A549 (cell line): ENCODE measurements at regions not wholly inside any gene's neighbourhood (a gene's known extent, or its start where the extent isn't known, plus 50 kb on each side); places are given as distances from the start of the nearest gene placed in this dataset.

Experiments
- ATAC-seq, 2 experiments: fragments of 200-7000 bp in 1 of 2; fragments of >200 bp in 1 of 2; cut with Nextera tagmentation in 1 of 2; cut with Tn5 transposase in 1 of 2; 3 replicates each; pipeline versions ENCODE4 v1.8.0 to v1.9.1; 2018 to 2020; ENCODE audit warnings: mild to moderate bottlenecking in 1 of 2, moderate library complexity in 1 of 2
- CTCF ChIA-PET: fragments of 300-600 bp; sonication (Branson Sonifier 250); formaldehyde crosslinking; extraction: SDS; loops from one replicate; lab custom pipeline; 2021; ENCODE audit warnings: antibody characterized with exemption, inconsistent platforms; lab: Yijun Ruan, JAX
- POLR2A ChIA-PET: fragments of 350-600 bp; formaldehyde crosslinking; extraction: SDS; loops from one replicate; lab custom pipeline; 2021; ENCODE audit warnings: antibody characterized with exemption, inconsistent platforms; lab: Yijun Ruan, JAX
- DNase-seq, 2 experiments: peaks; one replicate each; pipeline versions ENCODE4 v3.0.0 to v3.0.0-alpha.2; 2011 to 2016; ENCODE audit warnings: low read depth in 1 of 2, low spot score in 1 of 2
- FAIRE-seq: peaks from 2 replicates; lab custom pipeline; 2011; peaks lifted over from hg19 to GRCh38; lab: Jason Lieb, UNC
- H3K27ac ChIP-seq, 2 experiments: fragments of >200 bp; sonication (Bioruptor Twin); formaldehyde crosslinking; 3 replicates each; pipeline ENCODE4 v1.5.1; 2016 to 2017
- H3K4me1 ChIP-seq: fragments of >200 bp; sonication (Bioruptor Twin); formaldehyde crosslinking; 3 replicates; pipeline ENCODE4 v1.6.1; 2016
- H3K4me2 ChIP-seq: fragments of >200 bp; sonication (Bioruptor Twin); formaldehyde crosslinking; 3 replicates; pipeline ENCODE4 v1.6.1; 2016
- H3K4me3 ChIP-seq: fragments of >200 bp; sonication (Bioruptor Twin); formaldehyde crosslinking; 3 replicates; pipeline ENCODE4 v1.5.1; 2016
- H3K9me3 ChIP-seq: fragments of >200 bp; sonication (Bioruptor Twin); formaldehyde crosslinking; 3 replicates; pipeline ENCODE4 v1.6.1; 2016
- CBX2 ChIP-seq: fragments of 200-600 bp; sonication (generic); IDR thresholded peaks from 2 replicates; pipeline ENCODE4 v1.6.1; 2016; ENCODE audit warnings: low read depth, mild to moderate bottlenecking, borderline replicate concordance
- CEBPB ChIP-seq, 2 experiments: fragments of >200 bp in 1 of 2; sonication (Bioruptor Twin) in 1 of 2; formaldehyde crosslinking in 1 of 2; IDR thresholded peaks; 2 replicates each; pipeline ENCODE4 v1.6.1; 2012 to 2016
- CTCF ChIP-seq: fragments of >200 bp; sonication (Bioruptor Twin); formaldehyde crosslinking; IDR thresholded peaks from 3 replicates; pipeline ENCODE4 v1.5.1; 2016
- E2F6 ChIP-seq: IDR thresholded peaks from 2 replicates; pipeline ENCODE4 v1.6.1; 2012; ENCODE audit warnings: low read depth, borderline replicate concordance
- FOSB ChIP-seq: fragments of 250-450 bp; sonication (Bioruptor Pico); IDR thresholded peaks from 2 replicates; pipeline ENCODE4 v1.5.0; 2020; ENCODE audit warnings: mild to moderate bottlenecking, moderate library complexity
- FOSL2 ChIP-seq, 2 experiments: fragments of 450-650 bp in 1 of 2; fragments of >200 bp in 1 of 2; sonication (Bioruptor Twin) in 1 of 2; formaldehyde crosslinking; IDR thresholded peaks; 2 replicates each; pipeline versions ENCODE4 v1.5.0 to v1.6.1; 2016 to 2020; ENCODE audit warnings: mild to moderate bottlenecking in 1 of 2, moderate library complexity in 1 of 2
- FOXS1 ChIP-seq: fragments of 250-450 bp; sonication (Bioruptor Pico); IDR thresholded peaks from 2 replicates; pipeline ENCODE4 v1.5.0; 2020; ENCODE audit warnings: mild to moderate bottlenecking, moderate library complexity
- GATA3 ChIP-seq: IDR thresholded peaks from 2 replicates; pipeline ENCODE4 v1.6.1; 2012; ENCODE audit warnings: borderline replicate concordance
- HEYL ChIP-seq: fragments of 250-450 bp; sonication (Bioruptor Pico); IDR thresholded peaks from 2 replicates; pipeline ENCODE4 v1.8.0; 2021; ENCODE audit warnings: mild to moderate bottlenecking, moderate library complexity
- HOXB13 ChIP-seq: fragments of 250-450 bp; sonication (Bioruptor Pico); IDR thresholded peaks from 2 replicates; pipeline ENCODE4 v1.5.0; 2020; ENCODE audit warnings: low read depth, mild to moderate bottlenecking, moderate library complexity
- HOXB5 ChIP-seq: fragments of 250-450 bp; sonication (Bioruptor Pico); IDR thresholded peaks from 2 replicates; pipeline ENCODE4 v1.5.0; 2020; ENCODE audit warnings: mild to moderate bottlenecking, moderate library complexity
- JUN ChIP-seq, 2 experiments: fragments of >200 bp; sonication (Bioruptor Twin); formaldehyde crosslinking; IDR thresholded peaks; 2 replicates in 1 of 2; 3 replicates in 1 of 2; pipeline ENCODE4 v1.6.1; 2016 to 2017
- MAX ChIP-seq: IDR thresholded peaks from 2 replicates; pipeline ENCODE4 v1.6.1; 2012
- MAZ ChIP-seq: fragments of 150-350 bp; IDR thresholded peaks from 2 replicates; pipeline ENCODE4 v1.6.1; 2014; ENCODE audit warnings: antibody characterized with exemption, low read depth, low read length, borderline replicate concordance
- NPAS2 ChIP-seq: fragments of 250-450 bp; sonication (Bioruptor Pico); IDR thresholded peaks from 2 replicates; pipeline ENCODE4 v1.8.0; 2022; ENCODE audit warnings: mild to moderate bottlenecking, moderate library complexity, borderline replicate concordance
- RARB ChIP-seq: fragments of 250-450 bp; sonication (Bioruptor Pico); IDR thresholded peaks from 2 replicates; pipeline ENCODE4 v1.8.0; 2021; ENCODE audit warnings: mild to moderate bottlenecking, moderate library complexity
- RFX5 ChIP-seq: fragments of 450-650 bp; IDR thresholded peaks from 2 replicates; pipeline ENCODE4 v1.7.1; 2014; ENCODE audit warnings: antibody characterized with exemption, mild to moderate bottlenecking, moderate library complexity
- SMC3 ChIP-seq: fragments of >200 bp; sonication (Bioruptor Twin); formaldehyde crosslinking; IDR thresholded peaks from 3 replicates; pipeline ENCODE4 v1.6.1; 2018; ENCODE audit warnings: inconsistent platforms
- SREBF2 ChIP-seq: fragments of 450-650 bp; IDR thresholded peaks from 2 replicates; pipeline ENCODE4 v1.6.1; 2014; ENCODE audit warnings: mild to moderate bottlenecking, moderate library complexity
- TFCP2L1 ChIP-seq: fragments of 250-450 bp; sonication (Bioruptor Pico); IDR thresholded peaks from 2 replicates; pipeline ENCODE4 v1.5.0; 2021; ENCODE audit warnings: mild to moderate bottlenecking
- TP53 ChIP-seq: fragments of 250-450 bp; sonication (Bioruptor Pico); IDR thresholded peaks from 2 replicates; pipeline ENCODE4 v1.5.0; 2021; ENCODE audit warnings: mild to moderate bottlenecking, moderate library complexity
- ZC3H11A ChIP-seq: fragments of 450-650 bp; IDR thresholded peaks from 2 replicates; pipeline ENCODE4 v1.6.1; 2014; ENCODE audit warnings: antibody characterized with exemption, mild to moderate bottlenecking
- WGBS: methylation state at CpG from one replicate; pipeline ENCODE4 v1.1.6; 2017; ENCODE audit errors: missing lambda C conversion rate; 5-methylcytosine and 5-hydroxymethylcytosine counted together
- TF ChIP-seq, protein P1 (sequence below): fragments of 250-450 bp; sonication (Bioruptor Pico); IDR thresholded peaks from 2 replicates; pipeline ENCODE4 v1.5.0; 2021; ENCODE audit warnings: mild to moderate bottlenecking, moderate library complexity, borderline replicate concordance
- TF ChIP-seq, protein P2 (sequence below): fragments of 150-350 bp; IDR thresholded peaks from 2 replicates; pipeline ENCODE4 v1.6.1; 2014; ENCODE audit warnings: low read depth, mild to moderate bottlenecking, low read length

GRCh38 chr2:40041422-40042382 is 262.6 kb upstream of the THUMPD2 start:
- no peak for FAIRE-seq

GRCh38 chr2:40039549-40039948 is 260.5 kb upstream of the THUMPD2 start:
- H3K27ac ChIP-seq: no peak overlapping the region
- H3K4me3 ChIP-seq: no peak overlapping the region
- ATAC-seq: no peak
- no peaks in the 10 kb centered on the region for H3K4me1 ChIP-seq
- FAIRE-seq: no peak
- H3K4me2 ChIP-seq: no peak overlapping the region
- no peaks in the 10 kb centered on the region for H3K9me3 ChIP-seq
- TF ChIP-seq TFCP2L1 (CRISPR knock-in tag) (no peak), HOXB5 (CRISPR knock-in tag) (no peak), HEYL (no peak), NPAS2 (no peak), SREBF2 (no peak), MAX (no peak), TP53 (no peak)
- TF ChIP-seq, protein P1, sequence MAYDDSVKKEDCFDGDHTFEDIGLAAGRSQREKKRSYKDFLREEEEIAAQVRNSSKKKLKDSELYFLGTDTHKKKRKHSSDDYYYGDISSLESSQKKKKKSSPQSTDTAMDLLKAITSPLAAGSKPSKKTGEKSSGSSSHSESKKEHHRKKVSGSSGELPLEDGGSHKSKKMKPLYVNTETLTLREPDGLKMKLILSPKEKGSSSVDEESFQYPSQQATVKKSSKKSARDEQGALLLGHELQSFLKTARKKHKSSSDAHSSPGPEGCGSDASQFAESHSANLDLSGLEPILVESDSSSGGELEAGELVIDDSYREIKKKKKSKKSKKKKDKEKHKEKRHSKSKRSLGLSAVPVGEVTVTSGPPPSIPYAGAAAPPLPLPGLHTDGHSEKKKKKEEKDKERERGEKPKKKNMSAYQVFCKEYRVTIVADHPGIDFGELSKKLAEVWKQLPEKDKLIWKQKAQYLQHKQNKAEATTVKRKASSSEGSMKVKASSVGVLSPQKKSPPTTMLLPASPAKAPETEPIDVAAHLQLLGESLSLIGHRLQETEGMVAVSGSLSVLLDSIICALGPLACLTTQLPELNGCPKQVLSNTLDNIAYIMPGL (CRISPR knock-in tag): no peak
- TF ChIP-seq, protein P2, sequence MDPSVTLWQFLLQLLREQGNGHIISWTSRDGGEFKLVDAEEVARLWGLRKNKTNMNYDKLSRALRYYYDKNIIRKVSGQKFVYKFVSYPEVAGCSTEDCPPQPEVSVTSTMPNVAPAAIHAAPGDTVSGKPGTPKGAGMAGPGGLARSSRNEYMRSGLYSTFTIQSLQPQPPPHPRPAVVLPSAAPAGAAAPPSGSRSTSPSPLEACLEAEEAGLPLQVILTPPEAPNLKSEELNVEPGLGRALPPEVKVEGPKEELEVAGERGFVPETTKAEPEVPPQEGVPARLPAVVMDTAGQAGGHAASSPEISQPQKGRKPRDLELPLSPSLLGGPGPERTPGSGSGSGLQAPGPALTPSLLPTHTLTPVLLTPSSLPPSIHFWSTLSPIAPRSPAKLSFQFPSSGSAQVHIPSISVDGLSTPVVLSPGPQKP: no peak
- DNase-seq: no peak
- ChIA-PET POLR2A (no interaction called here), CTCF (no interaction called here)

More at GRCh38 chr2:40041422-40042382, 262.6 kb upstream of the THUMPD2 start:
- no peak overlapping the region for H3K4me2 ChIP-seq
- no peak overlapping the region for H3K27ac ChIP-seq
- DNase-seq (no peak), ATAC-seq (no peak)
- CTCF ChIA-PET: no interaction called here
- H3K4me1 ChIP-seq: no peaks in the 10 kb centered on the region
- POLR2A ChIA-PET: no interaction called here
- no peaks in the 10 kb centered on the region for H3K9me3 ChIP-seq
- under 1% methylated on average over 6 of the region's 6 CpGs for WGBS
- TF ChIP-seq SMC3 (no peak), RARB (no peak), CTCF (no peak), CBX2 (no peak), MAZ (no peak)
- TF ChIP-seq, all 56 proteins: peak for 0
- H3K4me3 ChIP-seq: no peak overlapping the region

- CTCF ChIA-PET: no interaction called here
- ATAC-seq (no peak), DNase-seq (no peak)
- 37% methylated on average over 4 of the region's 4 CpGs for WGBS
- Histone ChIP-seq H3K4me1 (no peaks in the 10 kb centered on the region), H3K4me3 (no peak overlapping the region), H3K4me2 (no peak overlapping the region)
- TF ChIP-seq ZC3H11A (no peak), GATA3 (no peak), JUN (IDR thresholded peaks at IDR 0.05) (no peak), E2F6 (no peak), RFX5 (no peak), FOXS1 (CRISPR knock-in tag) (no peak), HOXB13 (no peak), CEBPB (IDR thresholded peaks at IDR 0.05) (no peak), FOSL2 (IDR thresholded peaks at IDR 0.05) (no peak), FOSL2 (CRISPR knock-in tag; IDR thresholded peaks at IDR 0.05) (no peak), FOSB (CRISPR knock-in tag) (no peak)
- TF ChIP-seq, protein P1 (CRISPR knock-in tag): no peak
- TF ChIP-seq, all 56 proteins: peak for 0
- POLR2A ChIA-PET: no interaction called here
- no peaks in the 10 kb centered on the region for H3K9me3 ChIP-seq
- H3K27ac ChIP-seq: no peak overlapping the region
- FAIRE-seq: no peak
Measured at GRCh38 chr2:40038646-40039045, 259.6 kb upstream of the THUMPD2 start.
